Vagina (tissue), 2 donors: ENCODE measurements at regions not wholly inside any gene's neighbourhood (a gene's known extent, or its start where the extent isn't known, plus 50 kb on each side); places are given as distances from the start of the nearest gene placed in this dataset.

Experiments
- DNase-seq, 2 donors: peaks; one replicate each; pipeline ENCODE4 v3.0.0-alpha.2; 2017; ENCODE audit errors: extremely low spot score in 2 of 2
- H3K27ac ChIP-seq: fragments of 200-600 bp; sonication (generic); one replicate; pipeline ENCODE4 v1.5.1; 2019
- H3K27me3 ChIP-seq: fragments of 200-600 bp; sonication (generic); one replicate; pipeline ENCODE4 v1.5.1; 2019
- H3K36me3 ChIP-seq, 2 donors: fragments of 200-600 bp; sonication (generic); one replicate each; pipeline ENCODE4 v1.5.1; 2017 to 2019
- H3K4me1 ChIP-seq: fragments of 200-600 bp; sonication (generic); one replicate; pipeline ENCODE4 v1.5.1; 2019
- H3K4me3 ChIP-seq, 2 donors: fragments of 200-600 bp; sonication (generic); 1 replicate in 1 of 2; 2 replicates in 1 of 2; pipeline ENCODE4 v1.5.1; 2016 to 2019
- H3K9me3 ChIP-seq: fragments of 200-600 bp; sonication (generic); one replicate; pipeline ENCODE4 v1.5.1; 2019
- CTCF ChIP-seq, 3 experiments: fragments of 450-650 bp in 2 of 3; fragments of 200-600 bp in 1 of 3; sonication (generic) in 1 of 3; IDR thresholded peaks; one replicate each; pipeline ENCODE4 v1.5.1; 2017 to 2019; ENCODE audit warnings: antibody characterized with exemption in 3 of 3, mild to moderate bottlenecking in 2 of 3, moderate library complexity in 2 of 3
- POLR2A ChIP-seq, 2 donors: fragments of 450-650 bp; IDR thresholded peaks; one replicate each; pipeline ENCODE4 v1.6.1; 2017; ENCODE audit warnings: antibody characterized with exemption in 2 of 2, mild to moderate bottlenecking in 2 of 2, moderate library complexity in 2 of 2
- POLR2AphosphoS5 ChIP-seq, 2 donors: sonication (generic); formaldehyde crosslinking; IDR thresholded peaks; one replicate each; pipeline ENCODE4 v1.9.0; 2017; ENCODE audit warnings: antibody characterized with exemption in 2 of 2, mild to moderate bottlenecking in 2 of 2, low read depth in 1 of 2; ENCODE audit not compliant: insufficient read depth in 1 of 2
- intact Hi-C: fragments of 100-400 bp; cut with DNase I; formaldehyde crosslinking; loops from one replicate; pipeline ENCODE4 v1.15.1; 2023

DNA sequence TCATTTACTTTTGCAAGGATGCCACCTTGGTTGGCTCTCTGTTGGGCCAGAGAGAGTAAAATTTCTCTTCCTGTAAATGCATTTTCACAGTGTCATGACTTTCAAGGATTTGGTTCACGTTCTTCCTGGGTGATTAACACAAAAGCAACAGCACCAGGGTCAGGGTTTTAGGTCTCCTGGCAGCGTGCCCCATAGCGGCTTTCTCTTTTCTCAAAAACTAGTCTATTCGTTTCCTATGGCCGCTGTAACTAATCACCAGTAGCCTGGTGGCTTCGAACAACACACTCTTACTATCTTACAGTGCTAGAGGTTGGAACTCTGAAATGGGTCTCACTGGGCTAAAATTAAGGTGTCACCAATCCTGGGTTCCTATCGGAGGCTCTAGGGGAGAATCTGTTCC is 56.3 kb upstream of the ACMSD start:
- no peak for TF ChIP-seq POLR2AphosphoS5 (IDR thresholded peaks at IDR 0.05; ENCODE audit: insufficient read depth in 1 of 2, low read depth in 1 of 2)
- no peaks in the 10 kb centered on the region for H3K4me1 ChIP-seq
- H3K4me3 ChIP-seq = no peak overlapping the region
- H3K9me3 ChIP-seq = no peaks in the 10 kb centered on the region
- H3K36me3 ChIP-seq = no peaks in the 10 kb centered on the region
- intact Hi-C loops = no loop called here
- no peak for DNase-seq
- H3K27me3 ChIP-seq = no peaks in the 10 kb centered on the region
- no peak overlapping the region for H3K27ac ChIP-seq

DNA sequence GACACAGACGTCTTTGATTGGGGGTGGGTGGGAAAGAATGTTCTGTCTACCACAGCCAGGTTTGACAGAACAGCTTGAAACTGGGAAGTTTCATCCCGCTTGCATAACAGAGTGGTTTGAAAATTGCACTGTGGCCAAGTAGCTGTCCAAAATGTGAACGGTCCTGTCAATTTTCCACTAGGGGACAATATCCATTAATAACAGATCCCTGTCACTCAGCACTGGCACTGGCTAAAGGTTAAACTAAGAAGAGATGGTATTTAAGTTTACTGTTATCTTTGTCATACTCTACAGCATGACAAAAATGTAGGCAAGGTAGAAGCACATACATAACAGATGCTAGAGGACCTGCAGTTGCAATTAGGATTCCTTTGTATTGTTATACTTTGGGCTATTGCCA is 55.6 kb upstream of the ACMSD start:
- intact Hi-C loops = no loop called here
- no peak for DNase-seq
- Histone ChIP-seq H3K4me3 (no peak overlapping the region), H3K27me3 (no peaks in the 10 kb centered on the region), H3K27ac (no peak overlapping the region), H3K36me3 (no peaks in the 10 kb centered on the region), H3K4me1 (no peaks in the 10 kb centered on the region), H3K9me3 (no peaks in the 10 kb centered on the region)
- TF ChIP-seq POLR2A (IDR thresholded peaks at IDR 0.05) (no peak), POLR2AphosphoS5 (IDR thresholded peaks at IDR 0.05; ENCODE audit: insufficient read depth in 1 of 2, low read depth in 1 of 2) (no peak), CTCF (IDR thresholded peaks at IDR 0.05) (no peak)

DNA sequence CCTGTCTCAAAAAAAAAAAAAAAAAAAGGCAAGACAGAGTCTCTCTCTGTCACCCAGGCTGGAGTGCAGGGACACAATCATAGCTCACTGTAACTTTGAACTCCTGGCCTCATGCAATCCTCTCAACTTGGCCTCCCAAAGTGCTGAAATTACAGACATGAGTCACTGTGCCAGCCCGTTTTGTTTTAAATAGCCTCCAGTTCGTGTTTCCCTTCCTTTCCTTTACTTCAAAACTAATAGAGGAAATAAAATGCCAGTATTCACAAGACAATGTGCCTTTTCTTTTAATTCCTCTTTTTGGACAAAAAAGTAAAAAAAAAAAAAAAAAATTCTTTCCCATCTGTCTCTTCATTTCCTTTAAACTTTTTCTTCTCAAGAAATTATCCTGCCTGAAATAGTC is 54.5 kb upstream of the ACMSD start:
- intact Hi-C loops = no loop called here
- TF ChIP-seq POLR2AphosphoS5 (IDR thresholded peaks at IDR 0.05; ENCODE audit: insufficient read depth in 1 of 2, low read depth in 1 of 2) (no peak), CTCF (IDR thresholded peaks at IDR 0.05) (no peak), POLR2A (IDR thresholded peaks at IDR 0.05) (no peak)
- Histone ChIP-seq H3K36me3 (no peaks in the 10 kb centered on the region), H3K9me3 (no peaks in the 10 kb centered on the region), H3K27ac (no peak overlapping the region), H3K27me3 (no peaks in the 10 kb centered on the region), H3K4me3 (no peak overlapping the region), H3K4me1 (no peaks in the 10 kb centered on the region)
- no peak for DNase-seq

DNA sequence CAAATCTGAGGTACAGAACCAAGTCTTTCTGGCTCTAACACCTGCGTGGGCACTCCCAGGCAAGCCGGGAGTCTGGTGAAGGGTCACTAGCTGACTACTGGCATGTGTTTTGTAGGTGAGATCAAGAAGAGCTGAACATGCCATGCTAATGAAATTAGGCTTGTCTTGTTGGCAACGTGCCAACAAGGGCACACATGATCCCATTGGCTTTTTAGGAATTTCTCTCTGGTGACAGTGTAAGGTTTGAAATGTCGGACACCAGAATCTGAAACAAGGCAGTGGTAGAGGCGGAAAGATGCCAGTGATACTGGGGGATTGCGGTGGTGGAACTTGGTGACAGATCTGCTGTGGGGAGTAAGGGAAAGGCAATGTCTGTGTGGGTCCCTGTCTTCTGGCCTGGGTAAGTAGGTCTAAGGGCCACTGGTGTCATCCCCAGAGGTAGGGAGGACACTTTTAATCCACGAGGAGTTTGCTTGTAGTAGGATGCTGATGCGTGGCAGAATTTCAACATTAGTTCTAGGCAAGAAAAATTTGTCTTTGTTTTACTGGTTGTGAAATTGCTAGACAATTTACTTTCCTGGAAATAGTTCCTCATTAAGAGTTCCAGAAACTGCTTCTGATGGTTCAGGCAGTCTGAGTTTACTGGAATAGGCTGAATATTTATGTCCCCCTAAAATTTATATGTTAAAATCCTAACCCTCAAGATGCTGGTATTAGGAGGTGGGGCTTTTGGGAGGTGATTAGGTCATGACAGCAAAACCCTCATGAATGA is 52.6 kb upstream of the ACMSD start:
- no peak overlapping the region for H3K27ac ChIP-seq
- no peaks in the 10 kb centered on the region for H3K27me3 ChIP-seq
- H3K36me3 ChIP-seq = no peaks in the 10 kb centered on the region
- DNase-seq = no peak
- H3K9me3 ChIP-seq = no peaks in the 10 kb centered on the region
- intact Hi-C loops = no loop called here
- no peak overlapping the region for H3K4me3 ChIP-seq
- no peak for TF ChIP-seq CTCF (IDR thresholded peaks at IDR 0.05)
- TF ChIP-seq POLR2A (IDR thresholded peaks at IDR 0.05) = no peak
- TF ChIP-seq POLR2AphosphoS5 (IDR thresholded peaks at IDR 0.05; ENCODE audit: insufficient read depth in 1 of 2, low read depth in 1 of 2) = no peak
- H3K4me1 ChIP-seq = no peaks in the 10 kb centered on the region

GRCh38 chr2:134788417-134788816 is 50.0 kb upstream of the ACMSD start:
- Histone ChIP-seq H3K9me3 (no peaks in the 10 kb centered on the region), H3K36me3 (no peaks in the 10 kb centered on the region), H3K27me3 (no peaks in the 10 kb centered on the region), H3K27ac (no peak overlapping the region), H3K4me3 (no peak overlapping the region), H3K4me1 (no peaks in the 10 kb centered on the region)
- TF ChIP-seq CTCF (IDR thresholded peaks at IDR 0.05) = no peak
- TF ChIP-seq POLR2A (IDR thresholded peaks at IDR 0.05) = no peak
- intact Hi-C loops = no loop called here
- no peak for DNase-seq
